Kidney (tissue), 13 donors: ENCODE measurements at regions not wholly inside any gene's neighbourhood (a gene's known extent, or its start where the extent isn't known, plus 50 kb on each side); places are given as distances from the start of the nearest gene placed in this dataset.

Source experiments
- DNase-seq, 5 donors: peaks; one replicate each; pipeline ENCODE4 v3.0.0-alpha.2; 2013 to 2020
- FAIRE-seq: peaks from 2 replicates; lab custom pipeline; 2012; peaks lifted over from hg19 to GRCh38; lab: Jason Lieb, UNC
- H3K27ac ChIP-seq, 2 donors: one replicate each; pipeline ENCODE4 v1.7.0; 2013; ENCODE audit warnings: low read depth in 2 of 2, low read length in 2 of 2, inconsistent platforms in 1 of 2
- H3K27me3 ChIP-seq: one replicate; pipeline ENCODE4 v1.7.1; 2013; ENCODE audit warnings: low read length, inconsistent platforms; ENCODE audit not compliant: control insufficient read depth, insufficient read depth
- H3K36me3 ChIP-seq, 3 donors: one replicate each; pipeline versions ENCODE4 v1.7.0 to v1.7.1; 2013; ENCODE audit warnings: low read length in 3 of 3, control low read depth in 1 of 3, inconsistent platforms in 1 of 3; ENCODE audit not compliant: insufficient read depth in 3 of 3, control insufficient read depth in 2 of 3
- H3K4me1 ChIP-seq, 3 donors: one replicate each; pipeline versions ENCODE4 v1.7.0 to v1.7.1; 2013; ENCODE audit warnings: low read length in 3 of 3, inconsistent platforms in 1 of 3, low read depth in 1 of 3; ENCODE audit not compliant: control insufficient read depth in 2 of 3, insufficient read depth in 2 of 3
- H3K4me3 ChIP-seq, 3 donors: one replicate each; pipeline versions ENCODE4 v1.7.0 to v1.8.1; 2013; ENCODE audit warnings: low read length in 3 of 3, control low read depth in 1 of 3, inconsistent platforms in 1 of 3
- H3K9ac ChIP-seq, 3 donors: one replicate each; pipeline versions ENCODE4 v1.7.0 to v1.7.1; 2013; ENCODE audit warnings: low read length in 3 of 3, control low read depth in 1 of 3, inconsistent platforms in 1 of 3
- H3K9me3 ChIP-seq, 3 donors: one replicate each; pipeline versions ENCODE4 v1.7.0 to v1.7.1; 2013; ENCODE audit warnings: low read length in 3 of 3, control low read depth in 1 of 3, inconsistent platforms in 1 of 3; ENCODE audit not compliant: control insufficient read depth in 2 of 3, insufficient read depth in 1 of 3
- intact Hi-C: fragments of 100-400 bp; cut with DNase I; formaldehyde crosslinking; loops from one replicate; pipeline ENCODE4 v1.11.1; 2022
- TF ChIP-seq, protein P1 (sequence below): IDR thresholded peaks from 3 replicates; pipeline ENCODE4 v1.5.1; 2012; ENCODE audit warnings: mild to moderate bottlenecking, moderate library complexity, borderline replicate concordance; ENCODE audit not compliant: insufficient read depth; ENCODE audit errors: extremely low read depth
- donor health status: control.
- donor health status: control.
- donor health status: control.
- donor health status: control.
- donor health status: control.
- donor health status: DM: yes; HTN: yes; CAD: no.
- donor health status: Normal renal cell carcinoma (clear cell type).

DNA sequence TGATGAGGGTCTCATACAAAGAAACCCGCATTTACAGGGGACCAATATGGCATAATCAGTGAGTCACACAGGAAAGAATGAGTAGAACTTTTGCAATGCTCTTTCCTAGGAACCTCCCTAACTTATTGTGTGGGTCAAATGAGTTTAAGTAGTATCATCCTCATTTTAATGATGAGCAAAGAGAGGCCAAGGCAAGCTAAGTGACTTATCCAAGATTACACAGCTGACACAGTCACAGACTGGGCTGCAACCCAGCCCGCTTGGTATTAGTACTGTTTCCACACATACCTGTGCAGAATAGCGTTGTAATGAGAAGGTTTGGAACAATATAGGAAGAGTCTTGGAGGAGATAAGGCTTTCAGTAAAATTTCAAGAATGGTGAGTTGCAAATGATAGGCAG lies 91.0 kb upstream of the PPP1R2C start:
- no peak overlapping the region for H3K9ac ChIP-seq
- H3K36me3 ChIP-seq = no peaks in the 10 kb centered on the region
- no peak overlapping the region for H3K4me3 ChIP-seq
- FAIRE-seq (no peak), DNase-seq (no peak)
- intact Hi-C loops = no loop called here
- no peaks in the 10 kb centered on the region for H3K9me3 ChIP-seq
- no peak overlapping the region for H3K27ac ChIP-seq
- no peaks in the 10 kb centered on the region for H3K4me1 ChIP-seq
- TF ChIP-seq, protein P1, sequence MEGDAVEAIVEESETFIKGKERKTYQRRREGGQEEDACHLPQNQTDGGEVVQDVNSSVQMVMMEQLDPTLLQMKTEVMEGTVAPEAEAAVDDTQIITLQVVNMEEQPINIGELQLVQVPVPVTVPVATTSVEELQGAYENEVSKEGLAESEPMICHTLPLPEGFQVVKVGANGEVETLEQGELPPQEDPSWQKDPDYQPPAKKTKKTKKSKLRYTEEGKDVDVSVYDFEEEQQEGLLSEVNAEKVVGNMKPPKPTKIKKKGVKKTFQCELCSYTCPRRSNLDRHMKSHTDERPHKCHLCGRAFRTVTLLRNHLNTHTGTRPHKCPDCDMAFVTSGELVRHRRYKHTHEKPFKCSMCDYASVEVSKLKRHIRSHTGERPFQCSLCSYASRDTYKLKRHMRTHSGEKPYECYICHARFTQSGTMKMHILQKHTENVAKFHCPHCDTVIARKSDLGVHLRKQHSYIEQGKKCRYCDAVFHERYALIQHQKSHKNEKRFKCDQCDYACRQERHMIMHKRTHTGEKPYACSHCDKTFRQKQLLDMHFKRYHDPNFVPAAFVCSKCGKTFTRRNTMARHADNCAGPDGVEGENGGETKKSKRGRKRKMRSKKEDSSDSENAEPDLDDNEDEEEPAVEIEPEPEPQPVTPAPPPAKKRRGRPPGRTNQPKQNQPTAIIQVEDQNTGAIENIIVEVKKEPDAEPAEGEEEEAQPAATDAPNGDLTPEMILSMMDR = no peak
- H3K27me3 ChIP-seq = no peaks in the 10 kb centered on the region

DNA sequence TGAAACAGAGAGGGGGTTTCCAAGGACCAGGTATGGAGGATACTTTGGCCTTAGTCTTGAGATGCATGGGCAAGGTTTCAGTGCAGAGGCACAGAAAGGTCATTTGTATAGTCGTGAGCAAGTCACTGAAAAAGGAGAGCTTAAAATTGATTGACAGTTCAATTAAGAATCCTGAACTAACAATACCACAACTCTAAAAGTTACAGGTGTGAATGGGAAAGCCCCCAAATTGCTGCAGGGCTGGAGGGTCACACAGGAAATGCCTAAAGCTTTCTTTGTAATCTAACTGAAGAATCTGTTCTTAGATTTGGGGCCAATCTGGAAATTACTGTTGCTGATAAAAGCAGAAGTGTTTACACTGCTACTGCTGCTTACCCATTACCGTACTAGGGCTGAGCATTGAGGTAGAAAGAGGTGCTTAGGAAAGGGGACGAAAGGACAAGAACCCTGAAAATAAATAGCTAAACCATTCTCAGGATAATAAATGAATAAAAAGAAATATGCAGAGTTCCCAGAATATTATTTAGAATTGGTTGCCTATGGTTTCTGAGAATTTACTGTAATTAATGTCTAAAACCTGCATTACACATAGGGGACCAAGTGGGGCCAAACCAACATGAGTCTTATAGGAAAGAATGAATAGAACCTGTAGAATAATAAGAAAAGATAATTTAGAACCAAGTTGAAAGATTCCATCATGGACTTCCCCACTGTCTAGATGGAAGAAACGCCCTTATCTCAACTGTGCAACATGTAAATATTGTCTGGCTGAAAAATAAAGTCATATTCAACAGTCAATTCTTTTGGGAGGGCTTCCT lies 91.9 kb upstream of the PPP1R2C start:
- Histone ChIP-seq H3K4me3 (no peak overlapping the region), H3K9me3 (no peaks in the 10 kb centered on the region), H3K4me1 (no peaks in the 10 kb centered on the region), H3K27me3 (no peaks in the 10 kb centered on the region), H3K36me3 (no peaks in the 10 kb centered on the region), H3K27ac (no peak overlapping the region), H3K9ac (no peak overlapping the region)
- intact Hi-C loops = no loop called here
- DNase-seq = no peak
- no peak for FAIRE-seq
- TF ChIP-seq, protein P1 = no peak

DNA sequence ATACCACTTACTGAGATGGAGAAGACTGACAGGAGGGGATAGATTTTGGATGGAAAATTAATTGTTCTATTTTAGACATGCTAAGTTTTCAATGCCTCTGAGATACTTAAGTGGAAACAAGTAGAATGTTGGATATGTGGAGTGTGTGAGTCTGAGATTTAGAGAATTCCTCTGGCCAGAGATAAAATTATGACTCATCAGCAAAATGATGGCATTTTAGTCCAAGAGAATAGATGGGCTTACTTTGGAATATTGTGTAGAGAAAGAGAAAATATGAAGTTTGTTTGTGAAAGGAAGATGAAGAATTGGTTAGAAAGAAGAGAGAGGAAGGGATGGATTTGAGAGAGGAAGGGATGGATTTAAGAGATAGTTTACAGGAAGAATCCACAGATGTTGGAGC lies 108.6 kb upstream of the PPP1R2C start:
- intact Hi-C loops = no loop called here
- TF ChIP-seq, protein P1 = no peak
- FAIRE-seq = no peak
- Histone ChIP-seq H3K27me3 (no peaks in the 10 kb centered on the region), H3K4me3 (no peak overlapping the region), H3K4me1 (no peaks in the 10 kb centered on the region), H3K27ac (no peak overlapping the region), H3K9ac (no peak overlapping the region), H3K36me3 (no peaks in the 10 kb centered on the region), H3K9me3 (no peaks in the 10 kb centered on the region)
- DNase-seq = no peak
